Upper lobe of right lung (tissue), 1 donor: ENCODE measurements at regions not wholly inside any gene's neighbourhood (a gene's known extent, or its start where the extent isn't known, plus 50 kb on each side); places are given as distances from the start of the nearest gene placed in this dataset.

Source experiments
- ATAC-seq: fragments of 200-7000 bp; cut with Tn5 transposase; one replicate; pipeline ENCODE4 v1.9.1; 2020; ENCODE audit warnings: mild to moderate bottlenecking, moderate library complexity
- DNase-seq: peaks from one replicate; pipeline ENCODE4 v3.0.0-alpha.2; 2020
- H3K27ac ChIP-seq: fragments of 200-600 bp; one replicate; pipeline ENCODE4 v1.8.0; 2022
- H3K27me3 ChIP-seq: fragments of 200-600 bp; one replicate; pipeline ENCODE4 v1.8.0; 2022; ENCODE audit warnings: mild to moderate bottlenecking
- H3K36me3 ChIP-seq: fragments of 200-600 bp; one replicate; pipeline ENCODE4 v1.8.0; 2022
- H3K4me1 ChIP-seq: fragments of 200-600 bp; one replicate; pipeline ENCODE4 v1.8.0; 2022
- H3K4me3 ChIP-seq: fragments of 200-600 bp; one replicate; pipeline ENCODE4 v1.8.0; 2022; ENCODE audit warnings: mild to moderate bottlenecking
- H3K9me3 ChIP-seq: fragments of 200-600 bp; one replicate; pipeline ENCODE4 v1.8.0; 2022
- intact Hi-C: fragments of 100-400 bp; cut with DNase I; formaldehyde crosslinking; loops from one replicate; pipeline ENCODE4 v1.11.0; 2022
- TF ChIP-seq, protein P1 (sequence below): fragments of 200-600 bp; IDR thresholded peaks from one replicate; pipeline ENCODE4 v1.8.0; 2022; ENCODE audit warnings: antibody characterized with exemption
- donor health status: DM: no; HTN: yes; CAD: no; lungs with severe emphysema.

DNA sequence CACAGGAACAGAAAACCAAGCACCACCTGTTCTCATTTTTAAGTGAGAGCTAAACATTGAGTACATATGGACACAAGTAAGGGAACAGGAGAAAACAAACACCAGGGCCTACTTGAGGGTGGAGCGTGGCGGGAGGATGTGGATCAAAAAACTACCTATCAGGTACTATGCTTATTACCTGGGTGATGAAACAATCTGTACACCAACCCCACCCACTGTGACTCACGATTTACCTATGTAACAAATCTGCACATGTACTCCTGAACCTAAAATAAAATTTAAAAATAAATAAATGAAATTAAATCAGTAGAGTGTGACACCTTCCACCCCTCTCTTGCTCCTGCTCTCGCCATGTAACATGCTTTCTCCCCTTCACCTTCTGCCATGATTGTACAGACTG is 615.5 kb downstream of the RPL10L start:
- intact Hi-C loops, result no loop called here
- TF ChIP-seq, protein P1, sequence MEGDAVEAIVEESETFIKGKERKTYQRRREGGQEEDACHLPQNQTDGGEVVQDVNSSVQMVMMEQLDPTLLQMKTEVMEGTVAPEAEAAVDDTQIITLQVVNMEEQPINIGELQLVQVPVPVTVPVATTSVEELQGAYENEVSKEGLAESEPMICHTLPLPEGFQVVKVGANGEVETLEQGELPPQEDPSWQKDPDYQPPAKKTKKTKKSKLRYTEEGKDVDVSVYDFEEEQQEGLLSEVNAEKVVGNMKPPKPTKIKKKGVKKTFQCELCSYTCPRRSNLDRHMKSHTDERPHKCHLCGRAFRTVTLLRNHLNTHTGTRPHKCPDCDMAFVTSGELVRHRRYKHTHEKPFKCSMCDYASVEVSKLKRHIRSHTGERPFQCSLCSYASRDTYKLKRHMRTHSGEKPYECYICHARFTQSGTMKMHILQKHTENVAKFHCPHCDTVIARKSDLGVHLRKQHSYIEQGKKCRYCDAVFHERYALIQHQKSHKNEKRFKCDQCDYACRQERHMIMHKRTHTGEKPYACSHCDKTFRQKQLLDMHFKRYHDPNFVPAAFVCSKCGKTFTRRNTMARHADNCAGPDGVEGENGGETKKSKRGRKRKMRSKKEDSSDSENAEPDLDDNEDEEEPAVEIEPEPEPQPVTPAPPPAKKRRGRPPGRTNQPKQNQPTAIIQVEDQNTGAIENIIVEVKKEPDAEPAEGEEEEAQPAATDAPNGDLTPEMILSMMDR, result no peak
- Histone ChIP-seq H3K4me1 (no peaks in the 10 kb centered on the region), H3K27ac (no peak overlapping the region), H3K9me3 (no peaks in the 10 kb centered on the region), H3K27me3 (no peaks in the 10 kb centered on the region), H3K4me3 (no peak overlapping the region), H3K36me3 (no peaks in the 10 kb centered on the region)
- ATAC-seq (no peak), DNase-seq (no peak)

GRCh38 chr14:46034305-46034704 is 617.3 kb downstream of the RPL10L start:
- no peak for ATAC-seq
- TF ChIP-seq, protein P1, result no peak
- no peak for DNase-seq

DNA sequence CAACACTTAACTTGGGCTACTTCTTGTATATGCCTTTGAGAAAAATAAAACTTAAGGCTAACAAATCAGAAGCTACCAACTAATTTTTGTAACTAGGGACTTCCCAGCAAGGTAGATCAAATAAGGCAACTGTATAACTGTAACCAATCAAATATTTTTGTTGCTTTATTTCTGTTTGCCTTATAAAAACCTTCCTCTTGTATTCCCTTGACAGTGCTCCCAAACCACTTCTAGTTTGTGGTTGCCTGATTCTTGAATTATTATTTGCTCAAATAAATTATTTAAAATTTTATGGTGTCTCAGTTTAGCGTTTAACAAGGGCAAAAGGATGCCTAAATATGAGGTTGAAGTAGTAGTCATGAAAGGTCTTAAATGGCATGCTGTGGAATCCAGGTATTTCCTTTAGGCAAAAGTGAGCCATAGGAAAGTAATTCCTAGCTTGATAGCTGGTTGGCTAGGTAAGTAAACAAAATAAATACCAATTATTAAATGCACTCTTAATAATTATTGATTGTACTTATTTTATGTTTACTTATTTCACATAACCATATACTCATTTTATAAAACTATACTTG is 632.6 kb downstream of the RPL10L start:
- TF ChIP-seq, protein P1, result no peak
- no peak for ATAC-seq
- Histone ChIP-seq H3K27ac (no peak overlapping the region), H3K4me1 (no peaks in the 10 kb centered on the region), H3K27me3 (no peaks in the 10 kb centered on the region), H3K4me3 (no peak overlapping the region), H3K36me3 (no peaks in the 10 kb centered on the region), H3K9me3 (no peaks in the 10 kb centered on the region)
- intact Hi-C loops, result no loop called here
- DNase-seq, result no peak

More at GRCh38 chr14:46034305-46034704, 617.3 kb downstream of the RPL10L start:
- no peaks in the 10 kb centered on the region for H3K9me3 ChIP-seq
- no peaks in the 10 kb centered on the region for H3K27me3 ChIP-seq
- intact Hi-C loops, result no loop called here
- no peak overlapping the region for H3K27ac ChIP-seq
- H3K4me1 ChIP-seq, result no peaks in the 10 kb centered on the region
- H3K36me3 ChIP-seq, result no peaks in the 10 kb centered on the region
- H3K4me3 ChIP-seq, result no peak overlapping the region

GRCh38 chr14:46008348-46008747 is 643.2 kb downstream of the RPL10L start:
- Histone ChIP-seq H3K27ac (no peak overlapping the region), H3K9me3 (peaks cover 5% of the 10 kb centered on the region), H3K36me3 (no peaks in the 10 kb centered on the region), H3K4me3 (no peak overlapping the region), H3K27me3 (no peaks in the 10 kb centered on the region), H3K4me1 (no peaks in the 10 kb centered on the region)
- DNase-seq (no peak), ATAC-seq (no peak)
- intact Hi-C loops, result no loop called here
- TF ChIP-seq, protein P1, result no peak

GRCh38 chr14:45998554-45998953 is 653.0 kb downstream of the RPL10L start:
- no peak for ATAC-seq
- intact Hi-C loops, result no loop called here
- no peak for DNase-seq
- Histone ChIP-seq H3K27ac (no peak overlapping the region), H3K4me3 (no peak overlapping the region), H3K9me3 (no peaks in the 10 kb centered on the region), H3K27me3 (no peaks in the 10 kb centered on the region), H3K36me3 (no peaks in the 10 kb centered on the region), H3K4me1 (no peaks in the 10 kb centered on the region)
- TF ChIP-seq, protein P1, result no peak

DNA sequence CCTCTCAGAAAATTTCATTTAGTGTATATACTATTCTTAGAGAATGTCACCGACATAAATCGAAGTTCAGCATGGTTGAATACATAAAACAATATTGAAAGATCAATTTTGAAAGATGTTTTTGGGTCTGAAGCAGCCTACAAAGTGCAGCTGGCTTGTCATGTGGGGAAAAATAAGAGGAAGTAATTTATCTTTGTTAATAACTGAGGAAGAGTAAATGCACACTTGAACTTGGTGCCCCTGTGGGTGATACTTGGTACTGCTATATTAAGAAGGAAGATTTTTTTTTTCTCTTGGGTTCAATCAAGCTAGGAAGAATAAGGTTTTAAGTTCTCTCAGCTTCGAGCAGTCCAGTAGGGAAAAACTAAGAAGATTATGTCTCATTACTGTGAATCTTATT is 661.3 kb downstream of the RPL10L start:
- no peaks in the 10 kb centered on the region for H3K36me3 ChIP-seq
- intact Hi-C loops, result no loop called here
- H3K27me3 ChIP-seq, result no peaks in the 10 kb centered on the region
- ATAC-seq, result no peak
- no peak overlapping the region for H3K27ac ChIP-seq
- no peaks in the 10 kb centered on the region for H3K4me1 ChIP-seq
- no peak for DNase-seq
- TF ChIP-seq, protein P1, result peak; percentile 9
- no peak overlapping the region for H3K4me3 ChIP-seq
- no peaks in the 10 kb centered on the region for H3K9me3 ChIP-seq
